Stimulated activated CD4-positive, alpha-beta T cell treated with anti-CD3 and anti-CD28 coated beads, Interleukin-15, amount 100 ng/mL, for 24 hours (primary cell): ENCODE measurements at regions not wholly inside any gene's neighbourhood (a gene's known extent, or its start where the extent isn't known, plus 50 kb on each side); places are given as distances from the start of the nearest gene placed in this dataset.
A peak's percentile ranks its signal among the peaks of the same experiment; 100 is the strongest.
"Not testable (repeated sequence)": the region's sequence is repeated elsewhere in the genome, so short reads cannot be mapped to it uniquely, and the experiment has no call there.

Experiments used
- DNase-seq: peaks from one replicate; pipeline ENCODE4 v3.0.0-alpha.2; 2020

DNA sequence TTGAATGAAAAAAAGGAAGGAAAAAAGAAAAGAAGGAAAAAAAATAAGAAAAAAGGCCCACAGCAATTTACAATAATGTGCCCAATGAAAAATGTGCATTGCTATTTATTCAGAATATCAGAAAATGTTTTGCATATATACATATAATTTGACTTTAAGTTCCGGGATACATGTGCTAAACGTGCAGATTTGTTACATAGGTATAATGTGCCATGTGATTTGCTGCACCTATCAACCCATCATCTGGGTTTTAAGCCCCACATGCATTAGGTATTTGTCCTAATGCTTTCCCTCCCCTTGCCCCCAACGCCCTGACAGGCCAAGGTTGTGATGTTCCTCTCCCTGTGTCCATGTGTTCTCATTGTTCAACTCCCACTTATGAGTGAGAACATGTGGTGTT, 738.0 kb upstream of the CDH6 start:
- not testable (repeated sequence) for DNase-seq

GRCh38 chr5:30453168-30453567, 740.3 kb upstream of the CDH6 start:
- no peak for DNase-seq

GRCh38 chr5:30450153-30450552, 743.3 kb upstream of the CDH6 start:
- DNase-seq = no peak

GRCh38 chr5:30447431-30447830, 746.1 kb upstream of the CDH6 start:
- DNase-seq = no peak

DNA sequence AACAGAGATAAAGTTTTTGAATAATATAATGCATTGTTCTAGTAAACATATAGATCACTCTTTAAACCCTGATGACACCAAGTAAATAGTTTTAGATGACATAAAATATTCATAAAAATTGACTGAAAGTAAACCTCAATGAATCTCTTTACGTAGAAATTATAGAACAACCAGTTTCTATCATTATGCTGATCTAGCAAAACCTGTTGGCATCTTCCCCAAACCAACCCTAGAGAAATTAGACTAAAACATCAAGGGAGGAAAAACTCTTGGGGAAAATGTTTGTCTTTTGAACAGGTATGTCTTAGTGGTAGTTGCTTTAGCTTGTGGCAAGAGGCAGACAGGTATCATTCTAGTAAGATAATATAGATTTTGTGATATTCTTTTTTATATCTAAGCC, 747.0 kb upstream of the CDH6 start:
- no peak for DNase-seq

- no peak for DNase-seq
Measured at GRCh38 chr5:30438785-30439184, 754.7 kb upstream of the CDH6 start.

DNA sequence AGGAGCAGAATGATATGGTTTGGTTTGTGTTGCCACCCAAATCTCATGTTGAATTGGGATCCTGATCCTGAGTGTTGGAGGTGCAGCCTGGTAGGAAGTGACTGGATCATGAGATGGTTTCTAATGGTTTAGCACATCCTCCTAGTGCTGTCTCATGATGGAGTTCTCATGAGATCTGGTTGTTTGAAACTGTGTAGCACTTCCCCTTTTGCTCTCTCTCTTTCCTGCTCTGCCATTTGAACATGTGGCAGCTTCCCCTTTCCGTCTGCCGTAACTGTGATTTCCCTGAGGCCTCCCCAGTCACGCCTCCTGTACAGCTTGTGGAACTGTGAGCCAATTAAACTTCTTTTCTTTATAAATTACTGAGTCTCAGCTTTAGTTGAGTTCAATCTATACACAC, 756.8 kb upstream of the CDH6 start:
- DNase-seq = no peak

GRCh38 chr5:30428866-30429407, 764.5 kb upstream of the CDH6 start:
- not testable (repeated sequence) for DNase-seq

- no peak for DNase-seq
Measured at GRCh38 chr5:30414078-30414477, 779.4 kb upstream of the CDH6 start.

DNA sequence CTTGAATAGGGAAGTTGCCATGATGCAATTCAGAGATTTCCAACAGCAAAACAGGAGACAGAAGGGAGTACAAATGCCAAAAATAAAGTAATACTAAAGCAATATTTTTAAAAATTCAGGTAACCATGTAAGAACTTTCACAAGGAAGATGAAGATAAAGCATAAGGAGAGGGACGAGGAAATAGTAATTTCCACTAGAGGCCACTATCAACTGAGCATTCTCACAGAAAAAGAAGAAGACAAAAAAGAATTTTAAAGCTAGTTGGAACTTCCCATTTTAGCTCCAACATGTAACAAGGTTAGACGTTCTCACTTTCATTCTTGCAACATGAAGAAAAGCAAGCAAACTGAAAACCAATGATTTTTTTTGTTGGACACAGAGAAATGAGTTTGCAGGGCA, 779.9 kb upstream of the CDH6 start:
- no peak for DNase-seq

DNA sequence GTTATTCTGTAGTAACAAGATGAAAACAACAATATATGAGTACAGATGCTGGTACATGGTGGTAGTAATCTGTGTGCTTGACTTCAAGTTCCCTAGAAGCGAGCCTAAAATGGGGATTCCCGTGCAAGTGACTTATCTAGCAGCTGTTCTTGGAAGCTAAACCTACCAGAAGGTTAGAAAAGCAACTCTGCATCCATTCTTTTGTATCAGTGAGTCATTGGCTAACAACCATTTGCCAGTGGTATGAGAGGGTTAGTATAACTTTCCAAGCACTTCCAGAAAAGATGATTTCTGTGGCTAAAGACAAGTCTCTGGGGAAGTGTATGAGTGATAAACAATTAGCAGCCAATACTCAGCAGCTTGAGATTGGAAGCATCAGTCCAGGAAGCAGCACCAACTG, 787.7 kb upstream of the CDH6 start:
- DNase-seq = no peak

DNA sequence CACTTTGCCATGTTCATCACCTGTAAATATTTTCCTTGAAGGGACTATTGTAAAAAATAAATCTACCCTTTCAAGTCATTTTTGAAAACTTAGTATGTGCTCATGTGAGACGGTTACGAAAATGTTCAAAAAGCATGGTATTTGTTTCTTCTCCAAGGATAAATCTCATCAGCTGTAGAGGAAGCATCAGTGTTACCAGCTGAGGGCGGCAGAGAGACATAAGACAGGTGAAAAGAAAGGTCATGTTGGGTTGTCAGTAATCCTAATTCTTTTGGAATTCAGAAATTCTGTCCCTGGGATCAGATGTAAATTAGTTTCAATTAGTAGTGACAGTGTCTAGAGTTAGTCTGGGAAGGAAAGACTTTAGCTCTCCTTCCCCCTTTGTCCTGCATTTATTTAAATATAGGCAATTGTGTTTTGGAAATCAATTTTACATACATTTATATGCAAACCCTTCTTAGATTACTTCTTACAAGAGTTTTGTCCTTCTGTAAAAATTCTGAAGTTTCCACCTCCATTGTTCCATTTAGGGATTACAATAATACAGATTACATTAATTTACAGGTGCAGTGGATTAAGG, 791.9 kb upstream of the CDH6 start:
- DNase-seq = peak; percentile 1

DNA sequence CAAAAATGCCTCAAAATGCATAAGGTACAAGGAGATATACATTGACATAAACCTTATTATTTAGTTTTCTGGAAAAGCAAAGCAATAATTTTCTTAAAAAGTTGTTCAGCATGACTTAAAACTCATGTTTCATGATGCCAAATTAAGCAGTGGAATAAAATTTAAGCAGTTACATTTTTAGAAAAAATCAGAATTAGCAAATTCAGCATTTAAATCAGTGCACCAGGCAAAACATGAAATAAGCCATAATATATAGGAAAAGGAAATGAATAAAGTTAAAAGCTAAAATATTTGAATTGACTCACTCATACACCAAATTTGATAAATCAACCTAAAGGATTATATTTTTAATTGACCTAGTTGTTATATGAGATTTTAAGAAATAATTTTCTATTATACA, 795.1 kb upstream of the CDH6 start:
- no peak for DNase-seq

DNA sequence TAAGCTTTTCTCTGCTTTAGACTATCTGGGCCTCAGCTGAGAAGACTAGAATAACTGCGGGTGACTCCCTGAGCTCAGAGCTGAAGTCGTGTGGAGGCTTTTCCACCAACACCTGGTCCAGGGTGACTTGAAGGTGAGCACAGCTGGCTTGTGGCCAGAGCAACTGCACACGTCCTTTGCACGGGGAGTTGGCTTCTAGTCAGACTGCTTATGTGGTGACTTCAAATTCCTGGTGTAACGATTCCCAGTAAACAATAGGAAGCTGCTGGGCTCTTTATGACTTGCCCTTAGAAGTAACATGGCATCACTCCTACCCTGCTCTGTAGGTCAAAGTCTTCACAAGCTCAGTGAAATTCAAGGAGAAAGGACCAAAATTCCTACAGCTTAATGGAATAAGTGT, 800.6 kb upstream of the CDH6 start:
- no peak for DNase-seq

- DNase-seq = no peak
Measured at GRCh38 chr5:30390095-30390494, 803.4 kb upstream of the CDH6 start.

- DNase-seq = no peak
Measured at GRCh38 chr5:30387974-30388632, 805.4 kb upstream of the CDH6 start.

DNA sequence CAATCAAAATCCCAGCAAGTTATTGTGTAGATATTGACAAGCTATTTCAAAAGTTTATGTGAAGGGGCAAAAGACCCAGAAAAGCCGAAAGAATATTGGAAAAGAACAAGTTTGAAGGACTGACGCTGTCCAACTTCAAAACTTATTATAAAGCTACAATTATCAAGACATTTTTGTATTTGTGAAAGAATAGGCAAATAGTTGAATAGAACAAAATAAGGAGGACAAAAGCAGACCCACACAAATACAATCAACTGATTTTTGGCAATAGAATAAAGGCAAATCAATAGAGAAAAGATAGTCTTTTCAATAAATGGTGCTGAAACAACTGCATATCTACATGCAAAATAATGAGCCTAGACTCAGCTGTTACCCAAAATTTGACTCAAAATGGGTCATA, 807.7 kb upstream of the CDH6 start:
- no peak for DNase-seq

- no peak for DNase-seq
Measured at GRCh38 chr5:30384171-30384570, 809.3 kb upstream of the CDH6 start.

- DNase-seq = no peak
Measured at GRCh38 chr5:30380228-30380627, 813.3 kb upstream of the CDH6 start.

GRCh38 chr5:30376848-30377247, 816.6 kb upstream of the CDH6 start:
- no peak for DNase-seq

DNA sequence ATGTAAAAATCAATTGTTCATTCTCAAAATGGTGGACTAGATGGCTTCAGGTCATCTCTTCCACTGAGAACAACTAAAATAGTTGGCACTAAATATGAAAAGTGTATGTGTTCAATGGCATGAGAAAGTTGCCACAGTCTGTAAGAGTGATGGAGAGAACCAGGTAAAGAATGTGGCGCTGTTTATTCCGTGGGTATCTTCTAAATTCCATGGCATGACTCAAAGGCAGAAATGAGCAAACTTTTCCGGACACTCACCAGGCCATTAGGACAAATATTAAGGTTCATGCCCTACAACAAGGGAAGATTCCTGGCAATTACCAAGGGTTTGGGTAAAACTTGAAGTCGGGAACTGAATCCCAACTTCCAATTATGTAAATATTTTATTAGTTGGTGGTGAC, 825.4 kb upstream of the CDH6 start:
- no peak for DNase-seq

- DNase-seq = not testable (repeated sequence)
Measured at GRCh38 chr5:30365031-30365430, 828.5 kb upstream of the CDH6 start.

DNA sequence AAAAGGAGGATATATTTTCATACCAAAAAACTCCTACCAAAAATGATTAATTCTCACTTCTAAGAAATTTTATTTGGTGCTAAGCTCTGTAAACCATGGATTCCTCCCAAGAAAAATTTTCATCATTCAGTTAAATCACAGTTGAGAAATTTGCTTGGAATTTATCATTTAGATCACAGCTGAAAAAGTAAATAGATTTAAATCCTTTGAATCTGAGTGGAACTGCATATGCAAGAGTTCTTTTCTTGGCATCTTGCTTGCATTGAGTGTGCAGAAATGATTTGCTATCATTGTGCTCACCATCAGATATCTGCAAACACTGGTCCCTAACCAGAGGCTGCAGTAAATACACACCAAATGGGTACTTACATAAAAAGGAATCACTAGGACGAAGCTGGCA, 836.1 kb upstream of the CDH6 start:
- DNase-seq = no peak

GRCh38 chr5:30355675-30356074, 837.8 kb upstream of the CDH6 start:
- no peak for DNase-seq

GRCh38 chr5:30347858-30348257, 845.6 kb upstream of the CDH6 start:
- DNase-seq = no peak
